GM12891 (cell line): ENCODE measurements at regions not wholly inside any gene's neighbourhood (a gene's known extent, or its start where the extent isn't known, plus 50 kb on each side); places are given as distances from the start of the nearest gene placed in this dataset.
"Not testable (repeated sequence)": the region's sequence is repeated elsewhere in the genome, so short reads cannot be mapped to it uniquely, and the experiment has no call there.

Source experiments
- DNase-seq: peaks from one replicate; pipeline ENCODE4 v3.0.0; 2011; ENCODE audit warnings: low spot score; ENCODE audit not compliant: insufficient read length
- FAIRE-seq: peaks from 2 replicates; lab custom pipeline; 2011; peaks lifted over from hg19 to GRCh38; lab: Jason Lieb, UNC
- PAX5 ChIP-seq: IDR thresholded peaks from 2 replicates; pipeline ENCODE4 v1.6.1; 2011; ENCODE audit warnings: low read length, moderate library complexity, mild to moderate bottlenecking; ENCODE audit not compliant: insufficient read depth, severe bottlenecking
- POLR2A ChIP-seq: IDR thresholded peaks from 2 replicates; pipeline ENCODE4 v1.6.1; 2011; ENCODE audit warnings: low read depth, low read length, control low read depth
- POLR2AphosphoS5 ChIP-seq: IDR thresholded peaks from 2 replicates; pipeline ENCODE4 v1.6.1; 2011; ENCODE audit warnings: low read depth, low read length, control low read depth
- POU2F2 ChIP-seq: IDR thresholded peaks from 2 replicates; pipeline ENCODE4 v1.6.1; 2011; ENCODE audit warnings: low read depth, mild to moderate bottlenecking, control low read depth, low read length, moderate library complexity
- SPI1 ChIP-seq: IDR thresholded peaks from 2 replicates; pipeline ENCODE4 v1.6.1; 2011; ENCODE audit warnings: low read depth, low read length, control low read depth
- TAF1 ChIP-seq: IDR thresholded peaks from 2 replicates; pipeline ENCODE4 v1.6.1; 2011; ENCODE audit warnings: low read depth, low read length, control low read depth

- FAIRE-seq (no peak), DNase-seq (no peak)
- no peak for TF ChIP-seq POU2F2
- no peak for TF ChIP-seq POLR2A
- no peak for TF ChIP-seq TAF1
- TF ChIP-seq SPI1 = no peak
- TF ChIP-seq POLR2AphosphoS5 = no peak
- no peak for TF ChIP-seq PAX5
These were observed 1761.9 kb upstream of the ACO1 start for GRCh38 chr9:30622561-30622960.

GRCh38 chr9:30628915-30629567 is 1755.4 kb upstream of the ACO1 start:
- no peak for TF ChIP-seq PAX5
- TF ChIP-seq TAF1 = no peak
- TF ChIP-seq POLR2AphosphoS5 = no peak
- no peak for TF ChIP-seq SPI1
- no peak for TF ChIP-seq POLR2A
- TF ChIP-seq POU2F2 = no peak
- FAIRE-seq = no peak
- no peak for DNase-seq

- FAIRE-seq = no peak
These were observed 1754.0 kb upstream of the ACO1 start for GRCh38 chr9:30630459-30630858.

GRCh38 chr9:30646639-30647038 is 1737.8 kb upstream of the ACO1 start:
- DNase-seq, FAIRE-seq: not testable (repeated sequence)

More at GRCh38 chr9:30630459-30630858, 1754.0 kb upstream of the ACO1 start:
- TF ChIP-seq TAF1 (no peak), PAX5 (no peak)
- no peak for DNase-seq

- FAIRE-seq = no peak
- TF ChIP-seq SPI1 = no peak
- no peak for TF ChIP-seq POU2F2
- TF ChIP-seq TAF1 = no peak
- TF ChIP-seq PAX5 = no peak
- TF ChIP-seq POLR2AphosphoS5 = no peak
- TF ChIP-seq POLR2A = no peak
- no peak for DNase-seq
These were observed 1722.5 kb upstream of the ACO1 start for GRCh38 chr9:30661925-30662324.

GRCh38 chr9:30670805-30671562 is 1713.5 kb upstream of the ACO1 start:
- no peak for FAIRE-seq
- TF ChIP-seq SPI1 = no peak
- TF ChIP-seq POU2F2 = no peak
- TF ChIP-seq POLR2AphosphoS5 = no peak
- TF ChIP-seq TAF1 = no peak
- no peak for TF ChIP-seq POLR2A
- no peak for TF ChIP-seq PAX5
- DNase-seq = no peak

GRCh38 chr9:30673132-30673531 is 1711.3 kb upstream of the ACO1 start:
- DNase-seq = no peak
- no peak for FAIRE-seq
- TF ChIP-seq SPI1 = no peak
- TF ChIP-seq PAX5 = no peak
- TF ChIP-seq TAF1 = no peak
- TF ChIP-seq POLR2A = no peak
- no peak for TF ChIP-seq POU2F2
- no peak for TF ChIP-seq POLR2AphosphoS5

GRCh38 chr9:30676651-30677050 is 1707.8 kb upstream of the ACO1 start:
- no peak for FAIRE-seq
- TF ChIP-seq POLR2A (no peak), PAX5 (no peak), SPI1 (no peak), POU2F2 (no peak), POLR2AphosphoS5 (no peak), TAF1 (no peak)
- no peak for DNase-seq

GRCh38 chr9:30677221-30677620 is 1707.2 kb upstream of the ACO1 start:
- FAIRE-seq (no peak), DNase-seq (no peak)
- no peak for TF ChIP-seq SPI1
- no peak for TF ChIP-seq POLR2AphosphoS5
- TF ChIP-seq POLR2A = no peak
- no peak for TF ChIP-seq TAF1
- TF ChIP-seq POU2F2 = no peak
- TF ChIP-seq PAX5 = no peak

- TF ChIP-seq POLR2AphosphoS5 = no peak
- no peak for TF ChIP-seq POU2F2
- TF ChIP-seq PAX5 = no peak
- no peak for TF ChIP-seq TAF1
- TF ChIP-seq POLR2A = no peak
- no peak for TF ChIP-seq SPI1
- DNase-seq (no peak), FAIRE-seq (no peak)
These were observed 1695.6 kb upstream of the ACO1 start for GRCh38 chr9:30688801-30689200.
